Transverse colon (tissue), 4 donors: ENCODE measurements at regions not wholly inside any gene's neighbourhood (a gene's known extent, or its start where the extent isn't known, plus 50 kb on each side); places are given as distances from the start of the nearest gene placed in this dataset.
"Not testable (repeated sequence)": the region's sequence is repeated elsewhere in the genome, so short reads cannot be mapped to it uniquely, and the experiment has no call there.

Experiments
- EP300 ChIP-seq: sonication (generic); formaldehyde crosslinking; IDR thresholded peaks from one replicate; pipeline ENCODE4 v1.6.1; 2017; ENCODE audit warnings: antibody characterized with exemption, low read depth
- POLR2A ChIP-seq: fragments of 450-650 bp; IDR thresholded peaks from one replicate; pipeline ENCODE4 v1.6.1; 2016; ENCODE audit warnings: antibody characterized with exemption, mild to moderate bottlenecking, moderate library complexity
- POLR2AphosphoS5 ChIP-seq, 3 donors: sonication (generic); formaldehyde crosslinking; IDR thresholded peaks; one replicate each; pipeline ENCODE4 v1.6.1; 2016; ENCODE audit warnings: antibody characterized with exemption in 3 of 3
- TF ChIP-seq, protein P1 (sequence below), 5 experiments: fragments of 200-600 bp in 3 of 5; fragments of 450-650 bp in 2 of 5; sonication (generic) in 3 of 5; IDR thresholded peaks; 1 replicate in 2 of 5; 2 replicates in 3 of 5; pipeline ENCODE4 v1.5.1; 2016 to 2017; ENCODE audit warnings: antibody characterized with exemption in 5 of 5, inconsistent platforms in 3 of 5, mild to moderate bottlenecking in 2 of 5, moderate library complexity in 1 of 5

DNA sequence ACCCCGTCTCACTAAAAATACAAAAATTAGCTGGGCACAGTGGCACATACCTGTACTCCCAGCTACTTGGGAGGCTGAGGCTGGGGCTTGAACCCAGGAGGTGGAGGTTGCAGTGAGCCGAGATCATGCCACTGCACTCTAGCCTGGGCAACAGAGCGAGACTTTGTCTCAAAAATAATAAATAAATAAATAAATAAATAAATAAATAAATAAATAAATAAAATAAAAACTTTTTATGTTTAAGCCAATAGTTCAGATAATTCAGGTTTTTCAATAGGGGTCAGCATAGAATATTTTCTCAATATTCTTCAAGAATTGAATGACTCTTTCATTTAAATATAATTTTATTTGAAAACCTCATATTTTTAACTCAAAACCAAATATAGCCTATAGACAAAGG, 585.1 kb upstream of the SPRY2 start:
- TF ChIP-seq POLR2A; EP300; POLR2AphosphoS5 (IDR thresholded peaks at IDR 0.05): not testable (repeated sequence)
- TF ChIP-seq, protein P1, sequence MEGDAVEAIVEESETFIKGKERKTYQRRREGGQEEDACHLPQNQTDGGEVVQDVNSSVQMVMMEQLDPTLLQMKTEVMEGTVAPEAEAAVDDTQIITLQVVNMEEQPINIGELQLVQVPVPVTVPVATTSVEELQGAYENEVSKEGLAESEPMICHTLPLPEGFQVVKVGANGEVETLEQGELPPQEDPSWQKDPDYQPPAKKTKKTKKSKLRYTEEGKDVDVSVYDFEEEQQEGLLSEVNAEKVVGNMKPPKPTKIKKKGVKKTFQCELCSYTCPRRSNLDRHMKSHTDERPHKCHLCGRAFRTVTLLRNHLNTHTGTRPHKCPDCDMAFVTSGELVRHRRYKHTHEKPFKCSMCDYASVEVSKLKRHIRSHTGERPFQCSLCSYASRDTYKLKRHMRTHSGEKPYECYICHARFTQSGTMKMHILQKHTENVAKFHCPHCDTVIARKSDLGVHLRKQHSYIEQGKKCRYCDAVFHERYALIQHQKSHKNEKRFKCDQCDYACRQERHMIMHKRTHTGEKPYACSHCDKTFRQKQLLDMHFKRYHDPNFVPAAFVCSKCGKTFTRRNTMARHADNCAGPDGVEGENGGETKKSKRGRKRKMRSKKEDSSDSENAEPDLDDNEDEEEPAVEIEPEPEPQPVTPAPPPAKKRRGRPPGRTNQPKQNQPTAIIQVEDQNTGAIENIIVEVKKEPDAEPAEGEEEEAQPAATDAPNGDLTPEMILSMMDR (IDR thresholded peaks at IDR 0.05), result not testable (repeated sequence)
